AG09319 (cell line): ENCODE measurements at regions not wholly inside any gene's neighbourhood (a gene's known extent, or its start where the extent isn't known, plus 50 kb on each side); places are given as distances from the start of the nearest gene placed in this dataset.

ENCODE experiments used
- DNase-seq: peaks from one replicate; pipeline ENCODE4 v3.0.0-alpha.2; 2010; ENCODE audit warnings: low read depth; ENCODE audit errors: extremely low read depth
- CTCF ChIP-seq: IDR thresholded peaks from 2 replicates; pipeline ENCODE4 v1.5.1; 2011; ENCODE audit warnings: low read depth, mild to moderate bottlenecking, inconsistent platforms, low read length, moderate library complexity

GRCh38 chr3:177437513-177438337, 240.4 kb upstream of the TBL1XR1 start:
- no peak for TF ChIP-seq CTCF
- no peak for DNase-seq

- DNase-seq: no peak
- no peak for TF ChIP-seq CTCF
These were observed 241.4 kb upstream of the TBL1XR1 start for GRCh38 chr3:177438596-177439220.

GRCh38 chr3:177439694-177440269, 242.5 kb upstream of the TBL1XR1 start:
- no peak for TF ChIP-seq CTCF
- no peak for DNase-seq

- DNase-seq: no peak
- TF ChIP-seq CTCF: no peak
These were observed 243.3 kb upstream of the TBL1XR1 start for GRCh38 chr3:177440456-177441104.

- no peak for DNase-seq
- no peak for TF ChIP-seq CTCF
These were observed 244.1 kb upstream of the TBL1XR1 start for GRCh38 chr3:177441276-177441812.

- TF ChIP-seq CTCF: no peak
- DNase-seq: peak; percentile 75
These were observed 244.7 kb upstream of the TBL1XR1 start for GRCh38 chr3:177441813-177442646.
